Ovary (tissue), 7 donors: ENCODE measurements at regions not wholly inside any gene's neighbourhood (a gene's known extent, or its start where the extent isn't known, plus 50 kb on each side); places are given as distances from the start of the nearest gene placed in this dataset.

ENCODE experiments used
- DNase-seq, 5 donors: peaks; one replicate each; pipeline ENCODE4 v3.0.0-alpha.2; 2019 to 2020
- H3K27ac ChIP-seq, 2 donors: fragments of 200-600 bp; one replicate each; pipeline versions ENCODE4 v1.5.1 to v1.8.0; 2019 to 2022
- H3K27me3 ChIP-seq: fragments of 200-600 bp; one replicate; pipeline ENCODE4 v1.8.0; 2022
- H3K36me3 ChIP-seq: fragments of 200-600 bp; sonication (generic); one replicate; pipeline ENCODE4 v1.5.1; 2019
- H3K4me1 ChIP-seq: one replicate; pipeline ENCODE4 v1.8.1; 2013; ENCODE audit warnings: mild to moderate bottlenecking, moderate library complexity; ENCODE audit not compliant: insufficient read depth
- H3K4me3 ChIP-seq: fragments of 200-600 bp; sonication (generic); one replicate; pipeline ENCODE4 v1.5.1; 2017
- H3K9me3 ChIP-seq, 2 donors: fragments of 200-600 bp in 1 of 2; sonication (generic) in 1 of 2; one replicate each; pipeline versions ENCODE4 v1.5.1 to v1.8.1; 2013 to 2019; ENCODE audit warnings: mild to moderate bottlenecking in 1 of 2, moderate library complexity in 1 of 2
- EP300 ChIP-seq: sonication (generic); formaldehyde crosslinking; IDR thresholded peaks from one replicate; pipeline ENCODE4 v1.6.1; 2017; ENCODE audit warnings: antibody characterized with exemption
- POLR2A ChIP-seq: fragments of 450-650 bp; IDR thresholded peaks from one replicate; pipeline ENCODE4 v1.6.1; 2017; ENCODE audit warnings: antibody characterized with exemption, mild to moderate bottlenecking, moderate library complexity
- WGBS, 3 donors: extraction: QIAGEN DNeasy Blood & Tissue Kit in 1 of 3; methylation state at CpG; one replicate each; pipeline versions ENCODE4 v1.1.5 to v1.1.7; 2013 to 2017; 5-methylcytosine and 5-hydroxymethylcytosine counted together
- intact Hi-C, 4 donors: fragments of 100-400 bp; cut with DNase I; formaldehyde crosslinking; loops; one replicate each; pipeline versions ENCODE4 v1.11.0 to v1.15.1; 2022 to 2023
- TF ChIP-seq, protein P1 (sequence below), 3 donors: fragments of 450-650 bp in 2 of 3; fragments of 200-600 bp in 1 of 3; IDR thresholded peaks; one replicate each; pipeline versions ENCODE4 v1.5.1 to v1.8.0; 2016 to 2022; ENCODE audit warnings: antibody characterized with exemption in 3 of 3, mild to moderate bottlenecking in 1 of 3
- donor health status: DM: no; HTN: no; CAD: no; lungs with moderate emphysema.
- donor health status: DM: no; HTN: no; CAD: no.
- donor health status: Bipolar disorder and iron deficiency.
- donor health status: DM: no; HTN: no; CAD: no.
- donor health status: DM: yes; HTN: yes; CAD: no.

DNA sequence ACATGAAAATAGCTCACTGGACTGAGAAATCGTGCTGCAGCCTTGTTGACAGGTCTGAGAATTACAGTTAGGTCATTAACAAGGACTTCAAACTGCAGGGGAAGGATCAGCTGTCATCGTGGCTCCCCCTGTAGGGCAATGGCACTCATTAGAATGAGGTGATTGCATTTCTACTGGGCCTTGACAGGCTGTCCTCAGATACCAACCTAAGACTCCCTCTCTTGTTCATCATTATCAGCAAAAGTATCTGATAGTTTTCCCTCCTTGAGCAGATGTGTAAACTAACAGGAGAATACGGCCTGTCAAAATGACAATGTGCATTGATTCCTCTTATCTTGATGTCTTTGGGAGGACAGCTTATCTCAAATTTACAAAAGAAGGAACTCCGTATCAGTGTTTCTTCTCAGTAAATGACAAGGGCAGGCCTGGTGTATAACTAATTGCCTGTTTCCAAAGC lies 648.5 kb upstream of the LRRN3 start:
- 43 to 51% (median 47%) methylated on average over 4 of the region's 4 CpGs for WGBS, 3 donors
- no peak for DNase-seq
- no peaks in the 10 kb centered on the region for H3K27me3 ChIP-seq
- H3K27ac ChIP-seq = no peak overlapping the region
- no peaks in the 10 kb centered on the region for H3K4me1 ChIP-seq
- TF ChIP-seq, protein P1, sequence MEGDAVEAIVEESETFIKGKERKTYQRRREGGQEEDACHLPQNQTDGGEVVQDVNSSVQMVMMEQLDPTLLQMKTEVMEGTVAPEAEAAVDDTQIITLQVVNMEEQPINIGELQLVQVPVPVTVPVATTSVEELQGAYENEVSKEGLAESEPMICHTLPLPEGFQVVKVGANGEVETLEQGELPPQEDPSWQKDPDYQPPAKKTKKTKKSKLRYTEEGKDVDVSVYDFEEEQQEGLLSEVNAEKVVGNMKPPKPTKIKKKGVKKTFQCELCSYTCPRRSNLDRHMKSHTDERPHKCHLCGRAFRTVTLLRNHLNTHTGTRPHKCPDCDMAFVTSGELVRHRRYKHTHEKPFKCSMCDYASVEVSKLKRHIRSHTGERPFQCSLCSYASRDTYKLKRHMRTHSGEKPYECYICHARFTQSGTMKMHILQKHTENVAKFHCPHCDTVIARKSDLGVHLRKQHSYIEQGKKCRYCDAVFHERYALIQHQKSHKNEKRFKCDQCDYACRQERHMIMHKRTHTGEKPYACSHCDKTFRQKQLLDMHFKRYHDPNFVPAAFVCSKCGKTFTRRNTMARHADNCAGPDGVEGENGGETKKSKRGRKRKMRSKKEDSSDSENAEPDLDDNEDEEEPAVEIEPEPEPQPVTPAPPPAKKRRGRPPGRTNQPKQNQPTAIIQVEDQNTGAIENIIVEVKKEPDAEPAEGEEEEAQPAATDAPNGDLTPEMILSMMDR (IDR thresholded peaks at IDR 0.05) = no peak
- no peak for TF ChIP-seq POLR2A
- no peak for TF ChIP-seq EP300
- H3K9me3 ChIP-seq = no peaks in the 10 kb centered on the region
- no peak overlapping the region for H3K4me3 ChIP-seq
- intact Hi-C loops = no loop called here
- H3K36me3 ChIP-seq = no peaks in the 10 kb centered on the region

DNA sequence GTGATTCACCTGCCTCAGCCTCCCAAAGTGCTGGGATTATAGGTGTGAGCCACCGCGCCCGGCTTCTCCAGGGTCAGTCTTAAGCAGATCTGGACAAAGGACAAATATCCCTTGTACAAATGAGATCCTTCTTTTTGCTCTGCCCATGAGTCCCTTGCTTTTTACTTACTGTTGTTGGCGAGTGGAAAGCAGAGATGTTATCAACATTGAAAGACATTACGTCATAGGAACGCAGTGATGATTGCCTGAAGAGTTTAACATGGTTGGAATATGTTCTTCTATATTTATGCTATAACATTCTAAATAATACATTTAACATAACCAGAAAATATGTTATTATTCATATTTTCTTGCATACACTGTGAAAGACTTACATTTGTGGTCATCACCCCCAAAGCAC lies 644.3 kb upstream of the LRRN3 start:
- Histone ChIP-seq H3K27ac (no peak overlapping the region), H3K4me3 (no peak overlapping the region), H3K36me3 (no peaks in the 10 kb centered on the region), H3K27me3 (no peaks in the 10 kb centered on the region), H3K9me3 (no peaks in the 10 kb centered on the region), H3K4me1 (no peaks in the 10 kb centered on the region)
- DNase-seq = no peak
- intact Hi-C loops = no loop called here
- no peak for TF ChIP-seq POLR2A
- no peak for TF ChIP-seq EP300
- TF ChIP-seq, protein P1 (IDR thresholded peaks at IDR 0.05) = no peak
- 96 to 98% (median 98%) methylated on average over 6 of the region's 6 CpGs for WGBS, 3 donors

DNA sequence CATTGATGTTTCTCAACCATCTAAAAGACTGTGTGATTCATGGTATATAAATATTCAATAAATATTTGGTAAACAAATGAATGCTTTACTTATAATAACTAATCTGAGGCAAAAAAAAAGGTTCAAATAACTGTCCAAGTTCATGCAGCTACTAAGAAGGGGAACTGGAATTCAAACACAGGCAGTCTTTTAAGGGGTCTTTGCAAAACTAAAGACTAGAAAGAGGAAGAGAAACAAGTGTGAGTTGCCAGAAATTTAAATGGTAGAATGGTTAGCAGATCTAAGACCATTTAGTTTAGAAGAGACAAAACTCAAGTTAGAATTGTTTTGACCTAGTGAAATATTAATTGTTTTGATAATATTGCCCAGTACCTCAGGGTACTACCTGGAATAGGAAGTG lies 642.0 kb upstream of the LRRN3 start:
- H3K27me3 ChIP-seq = no peaks in the 10 kb centered on the region
- no peaks in the 10 kb centered on the region for H3K4me1 ChIP-seq
- H3K27ac ChIP-seq = no peak overlapping the region
- intact Hi-C loops = no loop called here
- no peaks in the 10 kb centered on the region for H3K36me3 ChIP-seq
- no peaks in the 10 kb centered on the region for H3K9me3 ChIP-seq
- TF ChIP-seq, protein P1 (IDR thresholded peaks at IDR 0.05) = no peak
- TF ChIP-seq EP300 (no peak), POLR2A (no peak)
- no peak for DNase-seq
- H3K4me3 ChIP-seq = no peak overlapping the region

DNA sequence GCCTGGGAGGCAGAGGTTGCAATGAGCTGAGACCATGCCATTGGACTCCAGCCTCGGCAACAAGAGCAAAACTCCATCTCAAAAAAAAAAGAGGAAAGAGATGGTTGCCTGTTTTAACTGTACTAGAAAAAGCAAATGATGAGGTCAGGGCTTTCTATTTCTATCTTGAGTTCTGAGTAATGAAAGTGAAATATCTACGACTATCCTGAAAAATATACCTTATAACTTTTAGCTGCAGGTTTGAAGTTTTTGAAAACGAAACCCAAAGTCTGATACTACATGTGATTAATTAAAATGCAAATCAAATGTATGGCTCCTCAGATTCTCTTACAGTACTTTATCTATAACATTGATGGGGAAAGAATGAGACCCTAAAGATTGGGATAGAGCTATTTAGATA lies 636.2 kb upstream of the LRRN3 start:
- DNase-seq = no peak
- no peaks in the 10 kb centered on the region for H3K27me3 ChIP-seq
- H3K27ac ChIP-seq = no peak overlapping the region
- 85 to 87% (median 87%) methylated on average over 3 of the region's 3 CpGs for WGBS, 3 donors
- TF ChIP-seq EP300 (no peak), POLR2A (no peak)
- TF ChIP-seq, protein P1 (IDR thresholded peaks at IDR 0.05) = no peak
- H3K4me3 ChIP-seq = no peak overlapping the region
- no peaks in the 10 kb centered on the region for H3K9me3 ChIP-seq
- no peaks in the 10 kb centered on the region for H3K36me3 ChIP-seq
- intact Hi-C loops = no loop called here
- no peaks in the 10 kb centered on the region for H3K4me1 ChIP-seq

DNA sequence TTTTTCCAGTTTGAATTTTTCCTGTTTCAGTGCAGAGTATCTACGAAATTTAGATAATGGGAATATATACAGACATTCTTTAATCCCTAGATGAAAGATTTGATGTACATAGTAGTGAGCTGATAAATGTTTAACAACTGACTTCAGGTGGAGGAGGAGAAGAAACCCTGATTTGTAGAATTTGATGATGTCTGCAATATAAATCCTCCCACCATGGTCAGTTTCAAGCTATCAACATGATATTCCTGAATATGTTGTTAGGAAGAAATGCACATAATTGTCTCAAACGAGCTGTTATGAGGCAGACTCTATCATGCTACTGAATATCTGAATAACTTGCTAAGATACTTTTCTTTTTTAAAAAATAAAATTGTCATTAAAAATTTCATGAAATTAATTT lies 629.3 kb upstream of the LRRN3 start:
- no peak for DNase-seq
- Histone ChIP-seq H3K4me3 (no peak overlapping the region), H3K9me3 (no peaks in the 10 kb centered on the region), H3K27ac (no peak overlapping the region), H3K4me1 (no peaks in the 10 kb centered on the region), H3K36me3 (no peaks in the 10 kb centered on the region), H3K27me3 (no peaks in the 10 kb centered on the region)
- intact Hi-C loops = no loop called here
- TF ChIP-seq, protein P1 (IDR thresholded peaks at IDR 0.05) = no peak
- TF ChIP-seq POLR2A (no peak), EP300 (no peak)
- WGBS, 3 donors = 26 to 60% (median 30%) methylated on average over 2 of the region's 2 CpGs
